ENCODE measurements at regions not wholly inside any gene's neighbourhood (a gene's known extent, or its start where the extent isn't known, plus 50 kb on each side); places are given as distances from the start of the nearest gene placed in this dataset.

- TF ChIP-seq CTCF (IDR thresholded peaks at IDR 0.05) (no peak), POLR2A (IDR thresholded peaks at IDR 0.05) (no peak)
These were observed 125.6 kb upstream of the PAQR3 start for GRCh38 chr4:79064806-79065205.
